Stimulated activated naive CD4-positive, alpha-beta T cell (primary cell): ENCODE measurements at regions not wholly inside any gene's neighbourhood (a gene's known extent, or its start where the extent isn't known, plus 50 kb on each side); places are given as distances from the start of the nearest gene placed in this dataset.

ENCODE experiments used
- DNase-seq, 6 experiments: peaks; one replicate each; lab custom pipeline; 2025; lab: John Stamatoyannopoulos, UW

DNA sequence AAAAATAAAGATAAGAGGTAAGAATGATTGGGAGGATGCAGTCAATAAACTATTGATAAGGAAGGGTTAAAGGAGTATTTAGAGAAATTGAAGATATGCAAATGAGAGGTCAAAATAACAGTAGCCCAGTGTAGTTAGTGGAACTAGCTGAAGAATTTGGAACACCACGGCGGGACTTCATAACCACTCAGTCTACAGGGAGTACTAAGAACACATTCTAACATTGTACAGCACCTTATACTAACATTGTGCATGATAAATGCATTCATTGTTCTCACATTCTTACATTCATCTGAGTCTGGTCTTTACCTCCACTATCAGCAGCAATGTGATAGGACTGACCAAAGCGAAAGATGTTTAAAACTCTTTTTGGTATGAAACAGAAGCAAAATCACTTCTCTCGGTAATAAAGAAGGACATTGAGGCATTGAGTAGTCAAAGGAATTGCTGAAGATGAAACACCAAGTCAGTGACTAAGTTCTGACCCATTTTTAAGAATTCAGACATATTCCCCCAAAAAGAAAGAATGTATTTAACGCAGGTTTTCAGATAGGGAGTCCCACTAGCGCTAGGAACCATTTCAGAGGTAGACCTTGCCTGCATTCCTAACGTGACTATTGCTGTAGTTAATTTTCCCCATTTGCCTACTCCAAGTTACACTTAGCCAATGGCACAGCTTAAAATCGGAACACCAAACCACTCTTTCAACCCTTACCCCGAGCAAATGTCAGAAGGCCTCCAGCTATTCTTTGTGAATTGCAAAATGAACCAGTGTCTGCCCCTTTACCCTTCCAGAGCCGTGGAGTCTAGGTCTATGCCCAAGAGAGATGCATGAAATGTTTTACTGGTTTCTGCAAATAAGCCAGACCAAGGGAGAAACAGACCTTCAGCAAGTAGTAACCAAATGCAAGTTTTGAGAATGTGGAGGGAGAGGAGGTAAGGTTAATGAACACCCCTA is 108.8 kb upstream of the IRF2BP2 start:
- no peak for DNase-seq

DNA sequence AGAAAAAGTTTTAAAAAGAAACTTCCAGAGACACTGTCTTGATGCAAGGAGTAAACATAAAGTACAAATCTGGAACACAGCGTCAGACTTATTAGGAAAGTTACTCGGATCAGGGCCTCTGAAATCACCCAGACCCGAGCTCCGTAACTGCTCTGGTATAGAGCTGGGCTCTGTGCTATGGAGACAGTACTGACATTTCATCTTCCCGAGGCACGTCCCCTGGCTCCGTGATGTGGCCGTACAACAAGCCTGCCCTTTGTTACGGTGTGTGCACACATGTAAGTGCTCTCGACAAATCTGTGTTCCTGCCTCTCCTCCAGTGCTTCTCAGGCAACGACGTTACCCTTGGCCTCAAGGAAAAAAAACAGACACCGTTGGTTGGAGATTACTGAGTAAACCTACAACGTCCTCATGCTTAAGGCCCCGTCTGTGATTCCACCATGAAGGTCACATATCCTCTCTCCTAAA is 107.0 kb upstream of the IRF2BP2 start:
- no peak for DNase-seq

- DNase-seq: no peak
These were observed 105.5 kb upstream of the IRF2BP2 start for GRCh38 chr1:234715252-234716014.

DNA sequence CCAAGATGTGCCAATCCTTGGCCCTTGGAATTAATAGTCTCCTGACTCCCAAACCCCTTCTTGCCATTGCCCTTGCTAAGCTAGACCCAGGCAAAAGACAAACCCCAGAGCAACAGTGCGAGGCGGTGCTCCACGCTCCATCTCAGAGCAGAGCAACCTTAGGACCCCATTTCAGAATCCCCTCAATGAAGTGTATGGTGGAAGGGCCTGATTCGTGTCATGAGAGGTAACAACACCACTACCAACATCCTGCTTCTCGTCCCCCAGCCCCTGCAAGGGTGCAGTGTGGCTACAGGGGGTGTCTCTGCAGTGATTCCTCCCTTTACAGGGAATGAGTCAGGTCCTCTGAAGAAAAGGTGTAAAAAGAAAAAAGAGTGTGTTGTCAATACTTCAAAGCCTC is 103.9 kb upstream of the IRF2BP2 start:
- DNase-seq: no peak

DNA sequence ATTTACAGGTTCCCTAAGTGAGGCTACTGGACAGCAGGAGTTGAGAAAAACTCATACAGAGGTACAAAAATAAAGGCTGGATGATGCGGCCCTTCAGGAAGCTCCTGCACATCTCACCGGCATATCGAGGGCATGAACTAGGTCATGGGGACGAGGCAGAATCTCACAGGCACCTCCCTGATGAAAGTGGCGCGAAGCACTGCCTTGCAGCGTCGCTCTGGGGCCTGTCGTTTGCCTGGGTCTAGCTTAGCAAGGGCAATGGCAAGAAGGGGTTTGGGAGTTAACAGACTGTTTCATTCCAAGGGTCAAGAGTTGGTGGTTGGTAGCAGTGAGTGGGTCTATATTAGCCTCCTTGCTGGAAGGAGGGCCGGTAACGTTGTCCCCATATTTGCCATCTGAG is 103.5 kb upstream of the IRF2BP2 start:
- no peak for DNase-seq

DNA sequence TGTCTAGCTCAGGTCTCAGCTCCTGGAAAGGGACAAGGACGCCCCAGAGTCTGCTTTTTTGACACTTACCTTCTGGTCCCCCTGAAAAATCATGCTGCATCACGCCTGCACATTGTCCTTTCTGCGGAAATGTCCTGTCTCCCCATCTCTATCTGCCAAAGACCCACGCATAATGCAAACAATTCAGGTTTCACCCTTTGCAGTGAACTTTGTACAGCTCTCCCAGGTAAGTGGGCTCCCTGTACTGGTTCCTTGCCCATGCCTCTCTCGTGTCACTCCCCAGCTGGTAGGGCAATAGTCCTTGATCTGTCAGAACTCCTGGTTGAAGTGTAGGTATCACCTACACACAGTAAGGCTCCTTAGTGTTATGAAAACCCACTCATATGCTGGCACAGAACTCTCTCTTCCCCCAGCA is 102.9 kb upstream of the IRF2BP2 start:
- DNase-seq: no peak

DNA sequence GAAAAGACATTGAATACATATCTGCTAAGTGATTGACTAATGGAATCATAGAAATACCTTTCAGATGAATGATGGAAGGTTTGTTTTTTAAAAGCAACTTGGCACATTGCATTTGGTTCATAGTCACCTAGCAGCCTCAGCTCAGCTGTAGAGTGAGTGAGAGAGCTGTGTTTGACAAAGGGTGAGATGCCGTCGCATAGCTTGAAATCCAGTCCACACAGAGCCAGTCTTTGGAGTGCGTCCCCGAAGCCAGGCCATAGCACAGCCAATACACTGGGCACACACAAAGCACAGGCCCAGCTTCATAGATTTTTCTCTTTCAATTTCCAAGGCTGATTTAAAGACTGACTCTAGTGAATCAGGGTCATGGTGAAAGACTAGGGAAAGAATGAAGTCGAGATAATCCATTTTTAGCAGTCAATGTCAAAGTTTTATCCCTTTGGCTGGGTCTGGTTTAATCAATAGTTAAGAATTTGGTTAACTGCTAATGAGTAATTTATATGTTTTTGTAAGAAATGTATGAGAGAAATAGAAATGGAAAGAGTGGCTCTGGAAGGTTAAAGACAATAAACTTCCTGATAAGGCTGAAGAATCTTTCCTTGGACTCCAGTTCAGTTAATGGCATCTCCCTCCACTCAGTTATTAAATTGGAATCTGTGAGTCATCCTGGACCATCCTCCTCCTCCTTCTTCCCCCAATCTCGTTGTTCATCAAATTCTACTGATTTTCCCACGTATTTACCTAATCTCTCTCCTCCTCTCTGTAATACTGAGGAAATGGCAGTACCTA is 101.2 kb upstream of the IRF2BP2 start:
- no peak for DNase-seq

- no peak for DNase-seq
These were observed 100.4 kb upstream of the IRF2BP2 start for GRCh38 chr1:234710381-234710780.

- no peak for DNase-seq
These were observed 99.7 kb upstream of the IRF2BP2 start for GRCh38 chr1:234709473-234710228.

DNA sequence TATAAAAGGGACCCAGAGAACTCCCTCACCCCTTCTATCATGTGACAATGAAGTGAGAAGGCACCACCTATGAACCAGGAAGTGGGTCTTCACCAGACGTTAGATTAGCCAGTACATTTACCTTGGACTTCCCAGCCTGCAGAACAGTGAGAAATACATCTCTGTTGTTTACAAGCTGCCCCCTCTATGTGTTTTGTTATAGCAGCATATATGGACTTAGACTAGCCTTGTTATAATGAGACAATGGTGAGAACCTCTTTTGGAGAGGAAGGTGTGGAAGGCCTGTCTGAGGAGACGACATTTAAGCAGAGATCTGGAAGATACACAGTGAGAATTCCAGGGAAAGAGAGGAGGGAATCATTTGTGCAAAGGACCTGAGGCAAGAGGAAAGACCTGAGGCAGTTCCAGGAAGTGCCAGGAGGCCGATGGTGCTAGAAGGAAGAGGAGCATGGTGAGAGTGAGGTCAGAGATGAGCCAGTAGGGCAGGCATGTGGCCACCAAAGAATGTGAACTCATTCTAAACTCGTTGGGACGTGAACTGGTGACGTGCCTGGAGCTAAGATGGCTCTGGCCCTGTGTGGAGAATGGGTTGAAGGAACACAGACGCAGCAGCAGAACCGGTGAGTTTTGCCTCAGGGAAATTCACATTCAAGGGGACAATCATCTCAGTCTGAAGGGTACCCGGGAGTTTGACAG is 98.9 kb upstream of the IRF2BP2 start:
- DNase-seq: no peak

- DNase-seq: no peak
These were observed 97.7 kb upstream of the IRF2BP2 start for GRCh38 chr1:234707641-234708040.

DNA sequence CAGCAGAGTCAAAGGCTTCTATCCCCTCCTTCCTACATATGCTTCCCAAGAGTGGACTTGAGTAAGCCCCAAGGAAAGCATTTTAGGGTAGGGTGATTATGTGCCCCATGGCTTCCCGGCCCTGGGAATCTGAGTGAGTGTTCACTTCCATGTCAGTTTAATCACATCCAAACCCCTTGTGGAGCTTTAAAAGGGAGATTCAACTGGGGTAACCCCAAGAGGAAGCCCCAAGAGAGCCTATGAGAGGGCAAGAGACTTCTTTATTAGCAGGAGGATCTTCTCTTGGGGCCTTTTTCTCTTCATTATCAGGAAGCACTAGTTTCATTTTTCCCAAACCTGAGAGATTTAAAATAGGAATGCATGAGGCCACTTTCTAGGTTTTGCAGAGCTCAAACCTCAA is 97.0 kb upstream of the IRF2BP2 start:
- DNase-seq: no peak

GRCh38 chr1:234706199-234706598 is 96.2 kb upstream of the IRF2BP2 start:
- no peak for DNase-seq

- DNase-seq: no peak
These were observed 95.6 kb upstream of the IRF2BP2 start for GRCh38 chr1:234705615-234706014.

DNA sequence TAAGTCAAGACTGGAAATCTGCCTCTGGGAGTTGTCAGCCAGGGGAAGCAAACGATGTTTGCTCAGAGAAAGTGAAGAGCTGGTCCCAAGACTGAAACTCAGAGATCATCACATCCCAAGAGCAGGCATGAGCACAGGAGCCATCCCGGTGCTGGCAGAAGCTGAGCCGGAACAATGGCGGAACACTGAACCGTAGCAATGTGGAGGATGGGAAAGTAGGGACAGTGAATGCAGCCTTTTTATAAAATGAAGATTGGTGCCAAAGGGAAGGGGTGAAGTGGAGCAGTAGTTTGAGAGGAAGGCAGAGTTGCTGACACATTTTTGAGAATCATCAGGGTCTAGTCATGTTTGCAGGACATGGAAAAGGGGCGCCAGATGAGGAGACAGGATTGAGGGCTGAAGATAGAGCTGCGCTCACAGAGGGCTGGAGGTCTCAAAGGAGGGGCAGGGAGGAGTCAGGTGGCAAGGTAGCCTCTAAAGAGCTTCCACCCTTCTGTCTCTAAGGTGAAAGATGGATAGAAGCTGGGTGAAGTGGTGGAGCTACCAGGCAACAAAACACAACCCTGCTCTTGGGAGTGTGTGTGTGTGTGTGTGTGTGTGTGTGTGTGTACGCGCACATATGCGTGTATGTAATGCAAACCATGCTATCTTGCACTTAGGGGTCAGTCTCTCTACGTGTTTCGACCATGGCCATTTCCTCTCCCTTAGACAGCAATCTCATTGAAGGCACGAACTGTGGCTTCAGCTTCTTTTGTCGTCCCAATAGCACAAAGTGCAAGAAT is 94.3 kb upstream of the IRF2BP2 start:
- no peak for DNase-seq

GRCh38 chr1:234702342-234703000 is 92.5 kb upstream of the IRF2BP2 start:
- DNase-seq: no peak

- DNase-seq: no peak
These were observed 91.9 kb upstream of the IRF2BP2 start for GRCh38 chr1:234701737-234702341.

GRCh38 chr1:234699795-234700665 is 90.1 kb upstream of the IRF2BP2 start:
- no peak for DNase-seq
